ENCODE measurements at regions not wholly inside any gene's neighbourhood (a gene's known extent, or its start where the extent isn't known, plus 50 kb on each side); places are given as distances from the start of the nearest gene placed in this dataset.

DNA sequence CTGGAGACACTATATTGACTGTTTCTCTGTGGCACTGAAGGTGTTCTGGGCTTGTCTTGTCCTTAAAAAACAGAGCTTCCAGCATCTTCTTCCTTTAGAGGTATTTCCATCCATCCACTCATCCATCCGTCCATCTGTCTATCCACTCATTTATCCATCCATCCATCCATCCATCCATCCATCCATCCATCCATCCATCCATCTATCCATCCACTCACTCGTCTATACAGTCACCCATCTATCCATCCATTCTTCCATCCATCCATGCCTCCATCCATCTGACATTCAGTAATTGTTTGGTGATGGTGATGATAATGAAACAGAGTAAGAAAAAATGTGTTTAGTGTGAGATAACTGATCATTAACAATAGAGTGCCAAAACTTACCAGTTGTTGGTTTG lies 334.8 kb downstream of the NSG2 start:
- DNase-seq, result no peak

- no peak for DNase-seq
Measured at GRCh38 chr5:174381241-174381640, 335.7 kb downstream of the NSG2 start.

DNA sequence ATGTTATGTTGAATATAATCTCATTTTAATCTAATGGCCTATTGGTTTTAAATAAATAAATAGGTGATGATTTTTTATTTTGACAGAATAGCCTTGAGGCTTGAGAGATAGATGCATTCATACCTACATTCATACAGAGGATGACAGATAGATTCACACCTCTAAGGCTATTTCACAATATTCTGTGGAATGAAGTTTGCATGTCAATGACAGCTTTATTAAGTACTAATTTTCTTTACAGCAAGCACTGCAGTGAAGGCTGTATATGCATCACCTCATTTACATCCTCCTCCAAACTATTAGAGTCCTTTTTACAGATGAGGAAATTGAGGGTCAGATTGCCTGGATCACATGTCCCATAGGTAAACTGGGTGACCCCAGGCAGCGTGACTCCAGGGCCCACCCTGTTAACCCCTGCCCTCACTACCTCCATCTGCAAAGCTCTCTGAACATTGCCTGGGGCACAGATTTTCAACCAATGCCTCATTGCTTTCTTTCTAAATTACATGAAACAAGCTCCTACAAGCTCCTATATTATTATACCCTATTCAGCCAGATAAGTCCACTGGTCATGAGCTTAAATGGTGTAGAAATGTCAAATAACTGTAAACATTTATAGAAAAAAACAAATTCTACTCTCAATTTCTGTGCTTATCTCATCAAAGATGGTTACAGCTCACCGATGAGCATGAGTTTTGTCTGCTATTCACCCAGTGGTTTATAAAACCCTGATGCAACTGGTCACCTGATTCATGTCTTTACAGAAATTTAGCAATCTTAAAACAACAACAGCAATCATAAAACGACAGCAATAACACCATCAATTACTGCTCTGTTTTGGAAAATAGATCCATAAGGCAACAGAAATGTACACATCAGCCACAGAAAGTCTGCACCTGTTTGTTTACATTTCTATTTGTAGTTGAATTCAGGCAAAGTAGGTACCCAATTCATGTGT lies 338.0 kb downstream of the NSG2 start:
- no peak for DNase-seq

- no peak for DNase-seq
Measured at GRCh38 chr5:174384509-174384947, 339.0 kb downstream of the NSG2 start.

- no peak for DNase-seq
Measured at GRCh38 chr5:174386306-174386705, 338.1 kb upstream of the MSX2 start.

- no peak for DNase-seq
Measured at GRCh38 chr5:174386846-174387245, 337.5 kb upstream of the MSX2 start.

DNA sequence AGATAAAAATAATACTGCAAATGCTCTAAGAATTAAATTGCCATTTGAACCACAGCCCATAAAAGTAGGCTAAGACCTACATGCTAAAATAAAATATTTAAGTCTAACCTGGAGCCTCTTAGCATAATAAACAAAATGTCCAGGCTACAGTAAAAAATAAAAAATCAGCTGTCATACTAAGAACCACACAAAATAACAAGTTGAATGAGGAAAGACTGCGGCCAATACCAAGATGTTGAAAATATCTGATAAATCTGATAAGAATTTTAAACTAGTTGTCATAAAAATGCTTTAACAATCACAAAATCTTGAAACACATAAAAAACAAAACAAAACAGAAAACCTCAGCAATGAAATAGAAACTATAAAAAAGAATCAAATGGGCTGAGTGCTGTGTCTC lies 336.9 kb upstream of the MSX2 start:
- DNase-seq, result no peak

- DNase-seq, result no peak
Measured at GRCh38 chr5:174392892-174393291, 331.5 kb upstream of the MSX2 start.

GRCh38 chr5:174396541-174396940 lies 327.8 kb upstream of the MSX2 start:
- no peak for DNase-seq

GRCh38 chr5:174397206-174397605 lies 327.2 kb upstream of the MSX2 start:
- peak; percentile 11 for DNase-seq

DNA sequence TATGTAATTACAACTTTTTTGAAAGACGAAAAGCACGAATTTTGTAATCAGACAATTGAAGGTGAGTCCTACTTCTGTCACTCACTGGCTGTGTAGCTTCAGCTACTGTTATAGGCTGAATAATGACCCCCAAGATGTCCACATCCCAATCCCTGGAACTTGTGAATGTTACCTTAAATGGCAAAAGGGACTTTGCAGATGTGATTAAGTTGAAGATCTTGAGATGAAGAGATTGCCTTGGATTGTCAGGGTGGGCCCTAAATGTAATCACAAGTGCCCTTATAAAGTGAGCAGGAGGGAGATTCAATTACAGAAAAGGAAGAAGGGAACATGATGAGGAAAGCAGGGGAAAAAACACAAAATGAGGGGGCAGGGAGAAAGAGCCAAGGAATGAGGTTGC lies 326.2 kb upstream of the MSX2 start:
- no peak for DNase-seq

GRCh38 chr5:174399411-174399810 lies 325.0 kb upstream of the MSX2 start:
- DNase-seq, result no peak

- no peak for DNase-seq
Measured at GRCh38 chr5:174400461-174400860, 323.9 kb upstream of the MSX2 start.

DNA sequence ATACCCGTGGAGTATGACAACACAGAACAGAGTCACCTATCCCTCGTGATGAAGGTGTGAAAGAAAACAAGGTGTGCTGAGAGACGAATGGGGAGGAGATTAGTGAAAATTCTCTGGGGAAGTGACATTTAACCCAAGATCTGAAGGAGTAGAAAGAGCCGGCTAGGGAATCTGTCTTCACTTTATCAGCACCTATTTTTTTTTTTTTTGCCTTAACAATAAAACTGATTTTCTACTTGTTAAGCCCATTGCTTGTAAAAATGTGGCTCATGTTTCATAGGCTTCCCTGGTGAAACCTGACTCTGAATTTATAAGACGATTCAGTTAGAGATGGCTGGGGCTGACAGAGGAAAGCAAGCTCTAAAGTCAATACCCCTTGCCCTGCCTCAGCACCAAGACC lies 322.6 kb upstream of the MSX2 start:
- no peak for DNase-seq

DNA sequence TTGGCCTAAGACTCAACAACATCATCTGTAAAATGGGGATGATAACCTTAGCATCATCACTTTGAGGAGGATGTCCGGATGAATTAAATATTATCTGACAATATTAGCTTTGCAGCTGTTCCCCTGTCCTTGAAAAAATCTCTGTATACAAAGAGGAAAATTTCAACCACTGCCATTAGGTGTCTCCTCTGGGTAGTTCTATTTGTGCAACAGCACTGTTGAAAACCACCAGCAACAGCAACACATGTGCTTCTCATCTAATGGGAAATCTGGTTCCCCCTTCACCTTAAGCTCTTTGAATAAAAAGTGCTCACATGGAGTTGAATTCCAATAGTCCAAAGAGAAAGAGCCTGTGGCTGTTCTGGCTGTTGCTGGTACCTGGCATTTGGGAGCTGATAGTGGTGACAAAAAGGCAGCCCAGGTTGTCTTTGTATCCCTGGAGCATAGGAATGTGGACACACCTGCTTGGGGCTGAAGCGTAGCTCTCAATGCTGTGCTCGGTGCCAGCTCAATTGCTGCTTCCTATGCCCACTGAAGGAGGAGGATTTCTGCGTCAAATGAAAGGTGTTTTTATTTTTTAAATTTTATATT lies 322.1 kb upstream of the MSX2 start:
- DNase-seq, result no peak

DNA sequence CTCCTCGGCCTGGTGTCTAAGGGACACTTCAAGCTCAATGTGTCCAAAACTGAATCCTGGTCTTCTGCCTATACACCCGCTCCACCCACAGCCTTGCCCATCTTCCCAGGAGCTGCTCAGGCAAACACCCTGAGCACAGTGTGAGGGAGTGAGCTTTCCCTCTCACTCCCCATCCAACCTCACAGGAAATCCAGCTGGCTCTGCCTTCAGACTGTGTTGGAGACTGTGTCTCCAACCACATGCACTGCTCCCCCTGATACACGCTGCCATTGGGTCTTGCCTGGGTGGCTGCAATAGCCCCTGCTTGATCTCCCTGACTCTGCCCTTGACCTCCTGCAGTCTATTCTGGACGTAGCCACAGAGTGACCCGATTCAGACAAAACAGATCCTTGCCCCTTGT lies 319.5 kb upstream of the MSX2 start:
- DNase-seq, result no peak

- no peak for DNase-seq
Measured at GRCh38 chr5:174409070-174409469, 315.3 kb upstream of the MSX2 start.

- DNase-seq, result no peak
Measured at GRCh38 chr5:174409971-174410370, 314.4 kb upstream of the MSX2 start.

- DNase-seq, result no peak
Measured at GRCh38 chr5:174410716-174411478, 313.5 kb upstream of the MSX2 start.

DNA sequence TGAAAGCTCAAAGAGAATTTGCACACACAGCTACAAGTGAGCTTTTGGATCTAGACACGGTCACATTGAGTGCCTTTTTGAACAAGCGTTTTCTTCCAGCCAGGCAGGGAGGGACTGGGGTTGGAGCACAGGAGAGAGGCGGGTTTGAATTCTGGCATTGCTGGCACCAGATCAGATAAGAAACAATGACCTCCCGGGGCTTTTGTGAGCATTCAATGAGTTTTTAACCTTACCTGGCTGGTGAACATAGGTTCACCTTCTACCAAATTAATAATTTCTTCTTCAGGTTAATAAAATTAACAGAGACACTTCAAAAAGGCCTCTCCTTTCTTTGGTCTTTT lies 312.9 kb upstream of the MSX2 start:
- no peak for DNase-seq

GRCh38 chr5:174412374-174412773 lies 312.0 kb upstream of the MSX2 start:
- DNase-seq, result no peak

DNA sequence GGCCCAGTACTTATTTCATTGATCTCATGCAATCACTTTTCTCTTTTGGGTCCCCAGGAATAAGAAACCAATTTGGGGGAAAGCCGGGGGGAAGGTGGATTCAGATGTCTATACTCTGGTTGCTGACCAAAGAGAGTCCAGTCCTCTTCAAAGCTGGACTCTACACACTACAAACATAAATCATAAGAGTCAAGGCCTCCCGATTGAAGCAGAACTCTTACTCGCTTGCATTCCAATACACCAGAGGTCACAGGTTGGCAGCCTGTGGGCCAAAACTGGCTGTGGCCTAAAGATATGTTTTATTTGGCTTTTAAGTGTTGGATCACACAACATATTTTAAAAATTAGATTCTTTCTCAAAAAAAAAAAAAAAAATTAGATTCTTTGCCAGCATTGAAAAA lies 311.4 kb upstream of the MSX2 start:
- no peak for DNase-seq

- DNase-seq, result no peak
Measured at GRCh38 chr5:174413567-174414314, 310.6 kb upstream of the MSX2 start.
